Spleen (tissue), 7 donors: ENCODE measurements at regions not wholly inside any gene's neighbourhood (a gene's known extent, or its start where the extent isn't known, plus 50 kb on each side); places are given as distances from the start of the nearest gene placed in this dataset.

ENCODE experiments used
- CTCF ChIP-seq, 11 experiments: fragments of 200-600 bp in 7 of 11; fragments of 450-650 bp in 4 of 11; sonication (generic) in 4 of 11; IDR thresholded peaks in 8 of 11; conservative IDR thresholded peaks in 3 of 11; 1 replicate in 7 of 11; 2 replicates in 4 of 11; pipeline versions ENCODE4 v1.4.0 to v1.8.0; 2016 to 2021; ENCODE audit warnings: antibody characterized with exemption in 11 of 11, inconsistent platforms in 4 of 11, mild to moderate bottlenecking in 1 of 11
- POLR2A ChIP-seq, 3 donors: fragments of 450-650 bp; IDR thresholded peaks; one replicate each; pipeline ENCODE4 v1.5.1; 2017; ENCODE audit warnings: antibody characterized with exemption in 3 of 3, mild to moderate bottlenecking in 1 of 3
- donor health status: DM: no; HTN: no; CAD: no; lungs with moderate emphysema.
- donor health status: DM: no; HTN: no; CAD: no.
- donor health status: DM: no; HTN: no; CAD: no.

DNA sequence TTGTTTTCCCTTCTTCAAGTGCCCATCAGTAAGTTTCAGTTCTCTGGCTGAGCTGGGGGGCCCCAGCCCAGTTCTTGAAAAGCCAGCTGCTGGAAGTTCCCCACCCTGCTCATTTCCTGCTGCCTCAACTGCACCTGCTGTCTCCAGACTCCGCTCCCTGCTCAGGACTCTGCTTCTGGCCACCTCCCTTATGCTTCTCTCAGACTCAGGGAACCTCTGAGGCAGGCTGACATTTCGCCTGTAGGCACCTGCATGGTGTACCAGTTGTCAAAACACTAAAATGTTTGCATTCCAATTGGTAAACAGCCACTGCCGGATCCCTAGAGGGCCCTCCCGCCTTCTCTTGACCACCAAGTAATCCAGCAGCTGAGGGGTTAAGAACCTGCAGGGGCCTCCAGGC, 136.5 kb upstream of the VRK1 start:
- TF ChIP-seq CTCF (IDR thresholded peaks at IDR 0.05 in 8 of 11, conservative IDR thresholded peaks at IDR 0.05 in 3 of 11) (no peak), POLR2A (IDR thresholded peaks at IDR 0.05) (no peak)
